GM12874 (cell line): ENCODE measurements at regions not wholly inside any gene's neighbourhood (a gene's known extent, or its start where the extent isn't known, plus 50 kb on each side); places are given as distances from the start of the nearest gene placed in this dataset.

ENCODE experiments used
- CTCF ChIP-seq: IDR thresholded peaks from 2 replicates; pipeline ENCODE4 v1.5.1; 2011; ENCODE audit warnings: low read depth, mild to moderate bottlenecking, control low read depth, low read length, moderate library complexity; ENCODE audit not compliant: insufficient read depth

- no peak for TF ChIP-seq CTCF
Observed at GRCh38 chr6:92586236-92586977, 833.0 kb downstream of the EPHA7 start.

GRCh38 chr6:92582211-92582610 is 837.1 kb downstream of the EPHA7 start:
- no peak for TF ChIP-seq CTCF

- TF ChIP-seq CTCF, result no peak
Observed at GRCh38 chr6:92577077-92577719, 842.2 kb downstream of the EPHA7 start.

- TF ChIP-seq CTCF, result no peak
Observed at GRCh38 chr6:92568541-92568940, 850.8 kb downstream of the EPHA7 start.

- TF ChIP-seq CTCF, result no peak
Observed at GRCh38 chr6:92566632-92567031, 852.7 kb downstream of the EPHA7 start.

GRCh38 chr6:92564376-92564775 is 855.0 kb downstream of the EPHA7 start:
- no peak for TF ChIP-seq CTCF

- TF ChIP-seq CTCF, result no peak
Observed at GRCh38 chr6:92559611-92560010, 859.7 kb downstream of the EPHA7 start.
